Memory B cell (primary cell): ENCODE measurements at regions not wholly inside any gene's neighbourhood (a gene's known extent, or its start where the extent isn't known, plus 50 kb on each side); places are given as distances from the start of the nearest gene placed in this dataset.
A peak's percentile ranks its signal among the peaks of the same experiment; 100 is the strongest.

ENCODE experiments used
- ATAC-seq: fragments of 150-1000 bp; cut with Tn5 transposase; 2 replicates; pipeline ENCODE4 v1.10.0; 2021; ENCODE audit warnings: low read depth, mild to moderate bottlenecking, moderate library complexity
- DNase-seq, 2 donors: peaks; one replicate each; pipeline ENCODE4 v3.0.0; 2022; ENCODE audit warnings: low spot score in 2 of 2
- H3K27ac Mint-ChIP-seq: one replicate; pipeline ENCODE4 v1.8.0; 2022; ENCODE audit warnings: mild to moderate bottlenecking, moderate library complexity, mixed read lengths
- H3K27me3 Mint-ChIP-seq: one replicate; pipeline ENCODE4 v1.8.0; 2022; ENCODE audit warnings: mixed read lengths
- H3K36me3 Mint-ChIP-seq: one replicate; pipeline ENCODE4 v1.8.0; 2022; ENCODE audit warnings: mild to moderate bottlenecking, mixed read lengths
- H3K4me1 Mint-ChIP-seq: one replicate; pipeline ENCODE4 v1.8.0; 2022; ENCODE audit warnings: mixed read lengths
- H3K4me3 Mint-ChIP-seq: one replicate; pipeline ENCODE4 v1.8.0; 2022; ENCODE audit warnings: mild to moderate bottlenecking, moderate library complexity, mixed read lengths
- H3K9me3 Mint-ChIP-seq: one replicate; pipeline ENCODE4 v1.8.0; 2022; ENCODE audit warnings: mixed read lengths

GRCh38 chr14:106837870-106838269, 1311.5 kb downstream of the TMEM121 start:
- DNase-seq (no peak), ATAC-seq (no peak)
- Mint-ChIP-seq H3K9me3 (no peaks in the 10 kb centered on the region), H3K4me3 (no peak overlapping the region), H3K27me3 (no peaks in the 10 kb centered on the region), H3K4me1 (peaks cover 8% of the 10 kb centered on the region), H3K27ac (no peak overlapping the region), H3K36me3 (no peaks in the 10 kb centered on the region)

GRCh38 chr14:106838991-106839769, 1312.8 kb downstream of the TMEM121 start:
- Mint-ChIP-seq H3K9me3 (no peaks in the 10 kb centered on the region), H3K27ac (no peak overlapping the region), H3K36me3 (no peaks in the 10 kb centered on the region), H3K4me1 (peaks cover 15% of the 10 kb centered on the region), H3K4me3 (no peak overlapping the region), H3K27me3 (no peaks in the 10 kb centered on the region)
- DNase-seq (no peak), ATAC-seq (no peak)

DNA sequence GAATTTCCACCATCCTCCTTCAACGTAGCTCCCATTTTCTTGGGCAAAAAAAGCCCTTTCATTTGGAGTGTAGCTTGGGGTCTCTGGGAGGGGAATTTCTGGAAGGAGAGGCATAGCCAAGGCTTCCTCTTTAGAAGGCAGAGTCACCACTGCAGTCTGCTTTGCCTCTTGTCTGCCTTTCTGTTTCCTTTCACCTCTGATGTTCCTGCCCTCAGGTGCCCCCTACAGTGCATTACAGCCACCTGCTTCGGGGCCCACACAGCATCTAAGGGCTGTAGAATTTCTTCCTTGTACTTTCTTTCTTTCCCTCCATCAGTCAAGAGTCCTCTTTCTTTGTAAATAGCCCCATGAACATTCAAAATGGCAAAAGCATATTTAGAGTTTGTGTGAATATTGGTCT, 1313.9 kb downstream of the TMEM121 start:
- no peaks in the 10 kb centered on the region for H3K27me3 Mint-ChIP-seq
- H3K4me3 Mint-ChIP-seq = no peak overlapping the region
- peak; percentile 42 for ATAC-seq
- no peaks in the 10 kb centered on the region for H3K9me3 Mint-ChIP-seq
- DNase-seq = no peak
- H3K36me3 Mint-ChIP-seq = no peaks in the 10 kb centered on the region
- peak overlapping the region; percentile 56 for H3K27ac Mint-ChIP-seq
- H3K4me1 Mint-ChIP-seq = peaks cover 15% of the 10 kb centered on the region

- DNase-seq = no peak
- no peaks in the 10 kb centered on the region for H3K27me3 Mint-ChIP-seq
- no peak overlapping the region for H3K4me3 Mint-ChIP-seq
- H3K9me3 Mint-ChIP-seq = no peaks in the 10 kb centered on the region
- H3K36me3 Mint-ChIP-seq = no peaks in the 10 kb centered on the region
- no peak for ATAC-seq
- H3K27ac Mint-ChIP-seq = no peak overlapping the region
- peaks cover 22% of the 10 kb centered on the region for H3K4me1 Mint-ChIP-seq
Observed at GRCh38 chr14:106840991-106841390, 1314.6 kb downstream of the TMEM121 start.

GRCh38 chr14:106841701-106842100, 1315.3 kb downstream of the TMEM121 start:
- Mint-ChIP-seq H3K27me3 (no peaks in the 10 kb centered on the region), H3K9me3 (no peaks in the 10 kb centered on the region), H3K4me1 (peaks cover 29% of the 10 kb centered on the region), H3K36me3 (no peaks in the 10 kb centered on the region), H3K27ac (no peak overlapping the region), H3K4me3 (no peak overlapping the region)
- no peak for ATAC-seq
- no peak for DNase-seq

DNA sequence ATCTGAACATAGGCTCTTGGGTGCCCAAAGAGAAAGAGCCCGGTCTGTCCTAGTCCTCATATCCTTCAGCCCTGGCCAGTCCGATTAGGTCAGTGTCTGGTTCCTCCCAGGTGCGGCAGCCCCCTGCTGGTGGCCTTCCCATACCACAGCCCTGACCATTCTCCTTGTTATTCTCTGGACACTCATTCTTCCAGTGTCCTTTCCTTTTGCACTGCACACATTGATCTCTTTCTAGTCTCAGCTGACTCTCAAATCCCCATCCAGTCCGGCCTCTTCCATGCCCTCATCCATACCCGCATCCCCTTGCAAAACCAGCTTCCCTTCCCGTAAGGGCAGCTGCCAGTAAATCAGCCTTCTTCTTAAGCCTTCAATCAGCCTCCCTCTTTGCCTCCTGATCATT, 1316.3 kb downstream of the TMEM121 start:
- ATAC-seq (no peak), DNase-seq (no peak)
- no peaks in the 10 kb centered on the region for H3K27me3 Mint-ChIP-seq
- H3K36me3 Mint-ChIP-seq = no peaks in the 10 kb centered on the region
- peaks cover 33% of the 10 kb centered on the region for H3K4me1 Mint-ChIP-seq
- no peaks in the 10 kb centered on the region for H3K9me3 Mint-ChIP-seq
- no peak overlapping the region for H3K27ac Mint-ChIP-seq
- H3K4me3 Mint-ChIP-seq = no peak overlapping the region

DNA sequence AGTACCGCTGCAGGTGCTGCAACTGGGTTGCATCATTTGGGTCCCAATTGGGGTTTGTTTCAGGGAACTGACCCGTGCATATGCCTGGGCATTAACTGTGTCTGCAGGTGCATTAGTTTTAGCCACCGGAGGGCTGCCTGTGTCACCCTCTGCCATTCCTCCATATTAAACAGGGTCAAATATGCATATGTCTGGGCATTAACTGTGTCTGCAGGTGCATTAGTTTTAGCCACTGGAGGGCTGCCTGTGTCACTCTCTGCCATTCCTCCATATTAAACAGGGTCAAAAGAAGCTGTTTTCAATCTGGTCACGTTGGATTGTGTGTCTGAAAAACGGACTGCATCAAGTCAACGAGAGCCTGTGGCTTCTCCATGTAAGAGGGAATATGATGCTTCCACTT, 1317.0 kb downstream of the TMEM121 start:
- DNase-seq (no peak), ATAC-seq (peak; percentile 21)
- Mint-ChIP-seq H3K9me3 (no peaks in the 10 kb centered on the region), H3K27ac (peak overlapping the region; percentile 94), H3K27me3 (no peaks in the 10 kb centered on the region), H3K4me3 (peak overlapping the region; percentile 98), H3K4me1 (peaks cover 38% of the 10 kb centered on the region), H3K36me3 (no peaks in the 10 kb centered on the region)

DNA sequence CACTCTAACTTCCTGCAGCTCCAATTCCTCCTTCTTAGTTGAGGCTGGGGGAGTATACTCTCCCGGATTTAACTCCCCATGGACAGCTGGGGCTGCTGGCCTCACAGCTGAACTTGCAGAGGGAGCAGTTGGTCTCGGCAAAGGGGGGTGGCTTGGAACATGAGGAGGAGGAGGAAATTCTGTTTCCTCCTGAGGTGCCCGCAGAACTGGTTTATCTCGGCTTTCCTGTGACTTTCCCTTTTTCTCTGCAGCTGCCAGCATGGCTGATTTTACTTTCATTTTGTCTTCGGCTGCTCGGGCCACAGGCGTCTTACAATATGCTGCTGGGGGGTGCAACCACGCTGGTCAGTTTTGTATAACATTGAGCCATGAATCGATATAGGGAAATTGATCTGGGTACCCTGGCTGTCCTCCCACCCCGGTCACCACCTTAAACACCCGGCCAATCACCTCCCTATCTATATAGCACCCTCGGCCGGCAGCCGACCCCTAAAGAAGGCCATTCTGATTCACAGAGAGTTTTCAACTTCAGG, 1317.6 kb downstream of the TMEM121 start:
- H3K4me1 Mint-ChIP-seq = peaks cover 45% of the 10 kb centered on the region
- H3K27ac Mint-ChIP-seq = peak overlapping the region; percentile 94
- ATAC-seq = peak; percentile 18
- H3K9me3 Mint-ChIP-seq = no peaks in the 10 kb centered on the region
- DNase-seq = no peak
- no peaks in the 10 kb centered on the region for H3K27me3 Mint-ChIP-seq
- H3K36me3 Mint-ChIP-seq = peaks cover 2% of the 10 kb centered on the region
- H3K4me3 Mint-ChIP-seq = peak overlapping the region; percentile 98

DNA sequence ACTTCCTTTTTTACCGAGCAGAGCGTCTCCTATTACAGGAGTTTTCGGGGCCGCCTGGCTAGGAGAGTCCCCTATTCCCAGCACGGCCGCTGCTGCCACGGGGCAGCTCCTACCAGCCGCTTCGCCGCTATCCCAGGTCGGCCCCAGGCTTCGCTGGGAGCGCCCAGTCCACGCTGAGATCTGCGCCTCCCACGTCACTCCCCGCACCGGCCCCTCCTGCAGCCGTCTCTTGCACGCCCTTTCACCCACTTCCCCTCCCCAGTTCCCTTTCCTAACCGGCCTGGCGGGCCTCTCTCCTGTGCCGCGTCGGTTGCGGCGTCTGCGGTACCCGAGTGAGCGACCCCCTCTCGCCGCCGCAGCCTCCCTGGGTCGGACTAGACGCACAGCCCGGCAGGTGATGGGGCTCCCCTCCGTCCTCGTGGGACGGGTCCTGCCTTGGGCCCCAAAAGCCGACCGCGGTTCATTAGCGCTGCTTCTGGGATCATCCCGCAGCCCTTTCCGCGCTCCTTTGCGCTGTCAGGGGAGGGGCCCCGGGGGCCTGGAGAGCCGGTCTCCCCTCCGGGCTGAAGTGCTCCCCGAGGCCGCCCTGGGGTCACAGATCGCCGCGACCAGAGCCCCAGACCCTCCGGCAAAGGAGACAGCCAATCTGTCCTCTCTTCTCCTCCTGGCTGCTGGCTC, 1318.4 kb downstream of the TMEM121 start:
- Mint-ChIP-seq H3K4me1 (peaks cover 49% of the 10 kb centered on the region), H3K27ac (peak overlapping the region; percentile 94), H3K27me3 (no peaks in the 10 kb centered on the region), H3K4me3 (peak overlapping the region; percentile 98), H3K9me3 (no peaks in the 10 kb centered on the region), H3K36me3 (peaks cover 3% of the 10 kb centered on the region)
- ATAC-seq (peak; percentile 79), DNase-seq (peak; percentile 57 to 66)

DNA sequence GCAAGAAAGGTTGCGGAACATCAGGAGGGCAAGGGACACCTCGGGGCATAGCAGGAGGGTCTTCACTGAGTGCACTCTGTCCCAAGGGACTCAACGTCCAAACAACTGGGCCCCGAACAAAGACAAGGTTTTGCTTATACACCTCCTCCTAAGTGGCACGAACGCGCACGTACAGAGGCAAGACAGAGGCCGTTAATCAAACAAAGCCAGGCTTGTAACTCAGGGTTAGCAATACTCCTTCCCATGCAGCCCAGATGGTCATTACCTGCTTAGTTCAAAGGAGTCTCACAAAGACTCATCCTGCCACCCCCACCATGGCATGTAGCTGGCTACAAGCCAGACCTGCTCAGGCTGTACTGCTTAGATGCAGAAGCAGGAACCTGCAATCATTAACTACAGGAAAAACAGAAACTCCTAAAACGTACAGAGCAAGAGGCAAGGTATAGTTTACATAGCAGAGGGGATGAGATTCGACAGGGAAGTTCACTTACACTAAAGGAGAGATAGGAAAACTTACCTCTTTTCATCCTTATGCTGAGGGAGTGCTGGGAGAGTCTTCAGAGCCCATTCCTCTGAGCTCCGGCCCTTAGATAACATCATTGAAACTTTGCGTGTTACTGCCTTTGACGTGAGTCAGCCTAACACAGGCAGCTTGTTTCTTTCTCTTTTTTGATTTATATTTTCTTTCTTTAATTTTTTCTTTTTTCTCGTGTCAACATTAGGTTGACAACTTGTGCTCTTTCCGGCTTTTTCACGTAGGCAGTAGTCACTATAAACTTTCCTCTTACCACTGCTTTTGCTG, 1319.1 kb downstream of the TMEM121 start:
- DNase-seq = peak; percentile 34 to 50
- H3K4me1 Mint-ChIP-seq = peaks cover 49% of the 10 kb centered on the region
- H3K36me3 Mint-ChIP-seq = peaks cover 3% of the 10 kb centered on the region
- no peaks in the 10 kb centered on the region for H3K27me3 Mint-ChIP-seq
- no peaks in the 10 kb centered on the region for H3K9me3 Mint-ChIP-seq
- peak; percentile 46 for ATAC-seq
- peak overlapping the region; percentile 94 for H3K27ac Mint-ChIP-seq
- H3K4me3 Mint-ChIP-seq = peak overlapping the region; percentile 98

DNA sequence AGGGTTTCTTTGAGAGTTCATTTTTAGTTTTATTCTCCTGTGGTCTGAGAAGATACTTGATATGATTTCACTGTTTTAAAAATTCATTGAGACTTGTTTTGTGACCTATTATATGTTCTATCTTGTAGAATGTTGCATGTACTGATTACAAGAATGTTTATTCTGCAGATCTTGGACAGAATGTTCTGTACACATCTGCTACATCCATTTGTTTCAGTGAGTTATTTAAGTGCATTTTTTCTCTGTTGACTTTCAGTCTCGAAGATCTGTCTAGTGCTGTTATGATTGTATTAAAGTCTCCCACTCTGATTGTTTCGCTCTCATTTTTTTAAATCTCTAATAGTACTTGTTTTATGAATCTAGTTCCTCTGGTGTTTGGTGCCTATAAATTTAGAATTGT, 1319.8 kb downstream of the TMEM121 start:
- Mint-ChIP-seq H3K36me3 (peaks cover 3% of the 10 kb centered on the region), H3K4me3 (peak overlapping the region; percentile 98), H3K27ac (peak overlapping the region; percentile 94), H3K27me3 (no peaks in the 10 kb centered on the region), H3K9me3 (no peaks in the 10 kb centered on the region), H3K4me1 (peaks cover 49% of the 10 kb centered on the region)
- no peak for DNase-seq
- ATAC-seq = no peak

GRCh38 chr14:106848330-106849121, 1322.1 kb downstream of the TMEM121 start:
- Mint-ChIP-seq H3K27ac (peak overlapping the region; percentile 54), H3K9me3 (no peaks in the 10 kb centered on the region), H3K4me3 (peak overlapping the region; percentile 41), H3K4me1 (peaks cover 56% of the 10 kb centered on the region), H3K27me3 (no peaks in the 10 kb centered on the region), H3K36me3 (peaks cover 3% of the 10 kb centered on the region)
- ATAC-seq (no peak), DNase-seq (no peak)
